SK-N-SH (cell line): ENCODE measurements at regions not wholly inside any gene's neighbourhood (a gene's known extent, or its start where the extent isn't known, plus 50 kb on each side); places are given as distances from the start of the nearest gene placed in this dataset.

ENCODE experiments used
- CTCF ChIP-seq: fragments of 200-600 bp; sonication (generic); IDR thresholded peaks from 2 replicates; pipeline ENCODE4 v1.6.1; 2017; ENCODE audit warnings: antibody characterized with exemption, mild to moderate bottlenecking, moderate library complexity
- IRF3 ChIP-seq: fragments of 150-350 bp; IDR thresholded peaks from 2 replicates; pipeline ENCODE4 v1.6.1; 2016; ENCODE audit warnings: mild to moderate bottlenecking, low read depth, low read length
- MXI1 ChIP-seq: IDR thresholded peaks from 2 replicates; pipeline ENCODE4 v1.6.1; 2012; ENCODE audit warnings: mild to moderate bottlenecking, low read depth, low read length, improper control_type of control experiment
- NRF1 ChIP-seq: IDR thresholded peaks from 2 replicates; pipeline ENCODE4 v1.6.1; 2012; ENCODE audit warnings: low read depth, mild to moderate bottlenecking, low read length
- POLR2AphosphoS5 ChIP-seq: IDR thresholded peaks from 2 replicates; pipeline ENCODE4 v1.6.1; 2012; ENCODE audit warnings: low read depth, low read length
- RAD21 ChIP-seq: IDR thresholded peaks from 2 replicates; pipeline ENCODE4 v1.6.1; 2012; ENCODE audit warnings: mild to moderate bottlenecking, low read length
- TCF12 ChIP-seq: IDR thresholded peaks from 2 replicates; pipeline ENCODE4 v1.4.0; 2012
- YY1 ChIP-seq: IDR thresholded peaks from 2 replicates; pipeline ENCODE4 v1.4.0; 2012; ENCODE audit warnings: low read depth, mild to moderate bottlenecking
- TF ChIP-seq, protein P1 (sequence below): IDR thresholded peaks from 2 replicates; pipeline ENCODE4 v1.4.0; 2012; ENCODE audit warnings: low read depth, borderline replicate concordance

- TF ChIP-seq CTCF (no peak), YY1 (no peak), TCF12 (no peak), NRF1 (no peak), MXI1 (no peak), IRF3 (no peak), POLR2AphosphoS5 (no peak), RAD21 (no peak)
- TF ChIP-seq, protein P1, sequence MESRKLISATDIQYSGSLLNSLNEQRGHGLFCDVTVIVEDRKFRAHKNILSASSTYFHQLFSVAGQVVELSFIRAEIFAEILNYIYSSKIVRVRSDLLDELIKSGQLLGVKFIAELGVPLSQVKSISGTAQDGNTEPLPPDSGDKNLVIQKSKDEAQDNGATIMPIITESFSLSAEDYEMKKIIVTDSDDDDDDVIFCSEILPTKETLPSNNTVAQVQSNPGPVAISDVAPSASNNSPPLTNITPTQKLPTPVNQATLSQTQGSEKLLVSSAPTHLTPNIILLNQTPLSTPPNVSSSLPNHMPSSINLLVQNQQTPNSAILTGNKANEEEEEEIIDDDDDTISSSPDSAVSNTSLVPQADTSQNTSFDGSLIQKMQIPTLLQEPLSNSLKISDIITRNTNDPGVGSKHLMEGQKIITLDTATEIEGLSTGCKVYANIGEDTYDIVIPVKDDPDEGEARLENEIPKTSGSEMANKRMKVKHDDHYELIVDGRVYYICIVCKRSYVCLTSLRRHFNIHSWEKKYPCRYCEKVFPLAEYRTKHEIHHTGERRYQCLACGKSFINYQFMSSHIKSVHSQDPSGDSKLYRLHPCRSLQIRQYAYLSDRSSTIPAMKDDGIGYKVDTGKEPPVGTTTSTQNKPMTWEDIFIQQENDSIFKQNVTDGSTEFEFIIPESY: no peak
Observed at GRCh38 chr5:114184006-114184405, 177.9 kb upstream of the KCNN2 start.
